ENCODE measurements at regions not wholly inside any gene's neighbourhood (a gene's known extent, or its start where the extent isn't known, plus 50 kb on each side); places are given as distances from the start of the nearest gene placed in this dataset.
A peak's percentile ranks its signal among the peaks of the same experiment; 100 is the strongest.

- ChIA-PET POLR2A (no interaction called here), CTCF (no interaction called here)
These were observed 294.8 kb upstream of the TMPO start for GRCh38 chr12:98220636-98221035.

GRCh38 chr12:98221243-98221808 lies 294.1 kb upstream of the TMPO start:
- CTCF ChIA-PET = no interaction called here
- POLR2A ChIA-PET = no interaction called here
- no peak for DNase-seq (ENCODE audit: extremely low spot score)
- no peak for TF ChIP-seq FOXK2 (IDR thresholded peaks at IDR 0.05)
- no peak for TF ChIP-seq TARDBP (IDR thresholded peaks at IDR 0.05)
- no peak for TF ChIP-seq LEF1 (IDR thresholded peaks at IDR 0.05; ENCODE audit: borderline replicate concordance)
- TF ChIP-seq SUZ12 (IDR thresholded peaks at IDR 0.05) = no peak
- TF ChIP-seq ELF4 (IDR thresholded peaks at IDR 0.05) = no peak
- no peak for TF ChIP-seq NFRKB (IDR thresholded peaks at IDR 0.05)
- no peak for TF ChIP-seq CTBP1 (IDR thresholded peaks at IDR 0.05; ENCODE audit: borderline replicate concordance)
- TF ChIP-seq FOXA1 (IDR thresholded peaks at IDR 0.05) = no peak
- TF ChIP-seq, protein P1, sequence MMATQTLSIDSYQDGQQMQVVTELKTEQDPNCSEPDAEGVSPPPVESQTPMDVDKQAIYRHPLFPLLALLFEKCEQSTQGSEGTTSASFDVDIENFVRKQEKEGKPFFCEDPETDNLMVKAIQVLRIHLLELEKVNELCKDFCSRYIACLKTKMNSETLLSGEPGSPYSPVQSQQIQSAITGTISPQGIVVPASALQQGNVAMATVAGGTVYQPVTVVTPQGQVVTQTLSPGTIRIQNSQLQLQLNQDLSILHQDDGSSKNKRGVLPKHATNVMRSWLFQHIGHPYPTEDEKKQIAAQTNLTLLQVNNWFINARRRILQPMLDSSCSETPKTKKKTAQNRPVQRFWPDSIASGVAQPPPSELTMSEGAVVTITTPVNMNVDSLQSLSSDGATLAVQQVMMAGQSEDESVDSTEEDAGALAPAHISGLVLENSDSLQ (IDR thresholded peaks at IDR 0.05) = no peak
- no peak for TF ChIP-seq SP1 (IDR thresholded peaks at IDR 0.05)
- no peak for TF ChIP-seq HDGF (IDR thresholded peaks at IDR 0.05; ENCODE audit: borderline replicate concordance)
- TF ChIP-seq ARNT (IDR thresholded peaks at IDR 0.05) = no peak
- no peak for TF ChIP-seq L3MBTL2 (conservative IDR thresholded peaks at IDR 0.05)
- TF ChIP-seq ZNF384 (IDR thresholded peaks at IDR 0.05) = no peak
- TF ChIP-seq BHLHE40 (IDR thresholded peaks at IDR 0.05; ENCODE audit: borderline replicate concordance) = no peak
- no peak for TF ChIP-seq FOXM1 (IDR thresholded peaks at IDR 0.05; ENCODE audit: borderline replicate concordance)

More at GRCh38 chr12:98220636-98221035, 294.8 kb upstream of the TMPO start:
- no peak for TF ChIP-seq SP1 (IDR thresholded peaks at IDR 0.05)
- DNase-seq (ENCODE audit: extremely low spot score) = no peak

GRCh38 chr12:98222135-98222534 lies 293.3 kb upstream of the TMPO start:
- CTCF ChIA-PET = no interaction called here

DNA sequence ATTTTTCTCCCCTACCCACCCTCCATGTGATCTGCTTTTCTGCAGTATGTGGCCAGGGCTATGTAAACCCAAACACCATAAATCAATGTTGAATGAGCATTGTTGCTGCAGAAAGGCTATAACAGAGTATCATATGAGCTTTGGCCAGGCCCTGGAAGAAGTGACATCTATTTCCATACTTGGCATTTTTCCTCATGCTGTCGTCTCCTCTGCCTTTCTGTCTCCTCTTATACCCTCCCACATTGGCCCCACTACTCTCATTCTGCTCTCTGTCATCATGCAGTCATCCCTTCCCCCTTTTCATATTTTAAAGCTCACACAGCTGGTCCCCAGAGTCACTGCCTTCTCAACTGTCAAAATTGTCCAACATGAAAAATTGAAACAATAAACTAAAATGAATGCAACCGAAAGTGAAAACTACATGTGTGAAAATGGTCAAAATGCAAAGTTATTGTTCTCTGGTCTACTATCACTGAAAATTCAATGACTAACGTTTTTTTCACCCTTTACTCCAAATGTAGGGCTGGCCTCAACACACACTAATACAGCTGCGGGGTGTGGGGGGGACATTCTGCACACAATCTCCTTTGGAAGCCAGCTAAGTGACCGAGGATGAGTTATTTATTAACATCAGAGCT lies 290.7 kb upstream of the TMPO start:
- POLR2A ChIA-PET = no interaction called here
- DNase-seq (ENCODE audit: extremely low spot score) = no peak
- TF ChIP-seq HDGF (IDR thresholded peaks at IDR 0.05; ENCODE audit: borderline replicate concordance) (no peak), FOXM1 (IDR thresholded peaks at IDR 0.05; ENCODE audit: borderline replicate concordance) (no peak), LEF1 (IDR thresholded peaks at IDR 0.05; ENCODE audit: borderline replicate concordance) (no peak), FOXA1 (IDR thresholded peaks at IDR 0.05) (no peak), BHLHE40 (IDR thresholded peaks at IDR 0.05; ENCODE audit: borderline replicate concordance) (no peak), ZNF384 (IDR thresholded peaks at IDR 0.05) (no peak), SUZ12 (IDR thresholded peaks at IDR 0.05) (no peak), ELF4 (IDR thresholded peaks at IDR 0.05) (no peak), FOXK2 (IDR thresholded peaks at IDR 0.05) (no peak), CTBP1 (IDR thresholded peaks at IDR 0.05; ENCODE audit: borderline replicate concordance) (no peak), NFRKB (IDR thresholded peaks at IDR 0.05) (no peak), ARNT (IDR thresholded peaks at IDR 0.05) (no peak), TARDBP (IDR thresholded peaks at IDR 0.05) (no peak), L3MBTL2 (conservative IDR thresholded peaks at IDR 0.05) (no peak), SP1 (IDR thresholded peaks at IDR 0.05) (no peak)
- TF ChIP-seq, protein P1 (IDR thresholded peaks at IDR 0.05) = no peak
- CTCF ChIA-PET = no interaction called here

More at GRCh38 chr12:98222135-98222534, 293.3 kb upstream of the TMPO start:
- no peak for TF ChIP-seq TARDBP (IDR thresholded peaks at IDR 0.05)
- no peak for TF ChIP-seq HDGF (IDR thresholded peaks at IDR 0.05; ENCODE audit: borderline replicate concordance)
- TF ChIP-seq L3MBTL2 (conservative IDR thresholded peaks at IDR 0.05) = no peak
- TF ChIP-seq SUZ12 (IDR thresholded peaks at IDR 0.05) = no peak
- TF ChIP-seq, protein P1 (IDR thresholded peaks at IDR 0.05) = no peak
- no peak for TF ChIP-seq ZNF384 (IDR thresholded peaks at IDR 0.05)
- TF ChIP-seq LEF1 (IDR thresholded peaks at IDR 0.05; ENCODE audit: borderline replicate concordance) = no peak
- TF ChIP-seq FOXM1 (IDR thresholded peaks at IDR 0.05; ENCODE audit: borderline replicate concordance) = no peak
- TF ChIP-seq FOXK2 (IDR thresholded peaks at IDR 0.05) = no peak
- TF ChIP-seq BHLHE40 (IDR thresholded peaks at IDR 0.05; ENCODE audit: borderline replicate concordance) = no peak
- no peak for TF ChIP-seq SP1 (IDR thresholded peaks at IDR 0.05)
- no peak for TF ChIP-seq NFRKB (IDR thresholded peaks at IDR 0.05)
- TF ChIP-seq ELF4 (IDR thresholded peaks at IDR 0.05) = no peak
- TF ChIP-seq FOXA1 (IDR thresholded peaks at IDR 0.05) = no peak
- TF ChIP-seq ARNT (IDR thresholded peaks at IDR 0.05) = no peak
- no peak for TF ChIP-seq CTBP1 (IDR thresholded peaks at IDR 0.05; ENCODE audit: borderline replicate concordance)
- no peak for DNase-seq (ENCODE audit: extremely low spot score)
- POLR2A ChIA-PET = no interaction called here

GRCh38 chr12:98227162-98227561 lies 288.2 kb upstream of the TMPO start:
- no peak for TF ChIP-seq BHLHE40 (IDR thresholded peaks at IDR 0.05; ENCODE audit: borderline replicate concordance)
- TF ChIP-seq FOXM1 (IDR thresholded peaks at IDR 0.05; ENCODE audit: borderline replicate concordance) = no peak
- TF ChIP-seq CTBP1 (IDR thresholded peaks at IDR 0.05; ENCODE audit: borderline replicate concordance) = no peak
- TF ChIP-seq NFRKB (IDR thresholded peaks at IDR 0.05) = no peak
- POLR2A ChIA-PET = no interaction called here
- peak; percentile 14 for DNase-seq (ENCODE audit: extremely low spot score)
- CTCF ChIA-PET = interaction anchor here (1.1 kb wide), 1 partner anchor 10 kb away, joined by 3 read pairs; no protein-coding TSS in a partner anchor
